Stomach (tissue), 4 donors: ENCODE measurements at regions not wholly inside any gene's neighbourhood (a gene's known extent, or its start where the extent isn't known, plus 50 kb on each side); places are given as distances from the start of the nearest gene placed in this dataset.

Experiments used
- CTCF ChIP-seq, 7 experiments: fragments of 450-650 bp in 4 of 7; fragments of 200-600 bp in 3 of 7; sonication (generic) in 3 of 7; IDR thresholded peaks; one replicate each; pipeline ENCODE4 v1.5.1; 2016 to 2019; ENCODE audit warnings: antibody characterized with exemption in 7 of 7, control low read depth in 2 of 7, mild to moderate bottlenecking in 1 of 7
- EP300 ChIP-seq: sonication (generic); formaldehyde crosslinking; IDR thresholded peaks from one replicate; pipeline ENCODE4 v1.6.1; 2017; ENCODE audit warnings: antibody characterized with exemption
- POLR2A ChIP-seq, 4 donors: fragments of 450-650 bp; IDR thresholded peaks; one replicate each; pipeline ENCODE4 v1.6.1; 2016; ENCODE audit warnings: antibody characterized with exemption in 4 of 4, control low read depth in 2 of 4, mild to moderate bottlenecking in 1 of 4, moderate library complexity in 1 of 4
- POLR2AphosphoS5 ChIP-seq, 3 donors: sonication (generic); formaldehyde crosslinking; IDR thresholded peaks; one replicate each; pipeline ENCODE4 v1.6.1; 2016; ENCODE audit warnings: antibody characterized with exemption in 3 of 3

DNA sequence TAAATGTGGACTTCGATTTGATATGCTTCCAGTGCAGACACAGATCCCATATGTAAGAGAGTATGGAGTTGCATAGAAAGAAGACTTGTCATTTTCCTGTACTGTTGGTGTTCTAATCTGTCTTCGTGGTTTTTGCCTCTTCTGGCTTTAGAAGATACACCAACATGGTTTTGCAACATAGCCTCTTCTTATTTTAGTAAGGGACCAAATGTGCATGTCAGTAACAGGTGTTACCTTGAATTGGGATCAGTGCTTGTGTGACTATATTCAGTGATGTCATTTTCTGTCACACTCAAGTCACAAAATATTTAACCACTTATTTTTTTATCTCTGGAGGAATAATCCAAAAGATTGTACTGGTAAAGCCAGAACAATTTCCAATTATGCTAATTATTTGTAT is 140.4 kb downstream of the SNRPN start:
- TF ChIP-seq POLR2AphosphoS5 (IDR thresholded peaks at IDR 0.05) (no peak), CTCF (IDR thresholded peaks at IDR 0.05) (no peak), POLR2A (IDR thresholded peaks at IDR 0.05) (no peak), EP300 (no peak)
